CD14-positive monocyte (primary cell): ENCODE measurements at regions not wholly inside any gene's neighbourhood (a gene's known extent, or its start where the extent isn't known, plus 50 kb on each side); places are given as distances from the start of the nearest gene placed in this dataset.

Experiments
- DNase-seq, 3 donors: peaks; one replicate each; pipeline ENCODE4 v3.0.0-alpha.2; 2011 to 2022
- H2AFZ ChIP-seq: 2 replicates; pipeline ENCODE4 v1.6.0; 2012; ENCODE audit warnings: mild to moderate bottlenecking, low read depth, low read length, inconsistent platforms; ENCODE audit not compliant: insufficient read depth, poor library complexity, severe bottlenecking
- H3K27ac ChIP-seq, 2 donors: 1 replicate in 1 of 2; 2 replicates in 1 of 2; pipeline ENCODE4 v1.5.1; 2012 to 2013; ENCODE audit warnings: low read length in 2 of 2, control low read depth in 1 of 2, inconsistent platforms in 1 of 2, low read depth in 1 of 2, mild to moderate bottlenecking in 1 of 2
- H3K27me3 ChIP-seq, 2 donors: one replicate each; pipeline versions ENCODE4 v1.6.0 to v1.6.1; 2011 to 2013; ENCODE audit warnings: low read length in 2 of 2; ENCODE audit not compliant: control insufficient read depth in 2 of 2, insufficient read depth in 2 of 2
- H3K36me3 ChIP-seq, 2 donors: replicated peaks in 1 of 2; 1 replicate in 1 of 2; 2 replicates in 1 of 2; pipeline versions ENCODE4 v1.5.1 to v1.6.1; 2012 to 2013; ENCODE audit warnings: low read length in 2 of 2, control low read depth in 1 of 2, inconsistent platforms in 1 of 2, mild to moderate bottlenecking in 1 of 2; ENCODE audit not compliant: insufficient read depth in 2 of 2, control insufficient read depth in 1 of 2
- H3K4me1 ChIP-seq, 2 donors: 1 replicate in 1 of 2; 2 replicates in 1 of 2; pipeline versions ENCODE4 v1.5.1 to v1.6.1; 2012 to 2013; ENCODE audit warnings: low read length in 2 of 2, control low read depth in 1 of 2, inconsistent platforms in 1 of 2, mild to moderate bottlenecking in 1 of 2, moderate library complexity in 1 of 2; ENCODE audit not compliant: insufficient read depth in 2 of 2, control insufficient read depth in 1 of 2
- H3K4me2 ChIP-seq: replicated peaks from 2 replicates; pipeline ENCODE3; 2012; ENCODE audit warnings: low read length, moderate library complexity, mild to moderate bottlenecking; ENCODE audit not compliant: poor library complexity, severe bottlenecking; ENCODE audit errors: extremely low read depth
- H3K4me3 ChIP-seq, 3 experiments: fragments of 200-600 bp in 1 of 3; sonication (generic) in 1 of 3; replicated peaks in 1 of 3; 1 replicate in 2 of 3; 2 replicates in 1 of 3; pipeline ENCODE4 v1.5.1; 2011 to 2013; ENCODE audit warnings: low read length in 3 of 3, mild to moderate bottlenecking in 3 of 3, control low read depth in 2 of 3, low read depth in 2 of 3, inconsistent platforms in 1 of 3, moderate library complexity in 1 of 3
- H3K79me2 ChIP-seq: 2 replicates; pipeline ENCODE4 v1.6.0; 2012; ENCODE audit warnings: mild to moderate bottlenecking, control low read depth, inconsistent platforms, low read length, moderate library complexity; ENCODE audit not compliant: insufficient read depth
- H3K9ac ChIP-seq: 2 replicates; pipeline ENCODE4 v1.6.0; 2017; ENCODE audit warnings: low read length, mild to moderate bottlenecking; ENCODE audit not compliant: insufficient read depth, poor library complexity, severe bottlenecking
- H3K9me3 ChIP-seq, 2 donors: replicated peaks in 1 of 2; 1 replicate in 1 of 2; 2 replicates in 1 of 2; pipeline versions ENCODE4 v1.5.1 to v1.6.1; 2012 to 2013; ENCODE audit warnings: low read length in 2 of 2, control low read depth in 1 of 2; ENCODE audit not compliant: control insufficient read depth in 1 of 2, insufficient read depth in 1 of 2
- H4K20me1 ChIP-seq: 2 replicates; pipeline ENCODE4 v1.6.0; 2012; ENCODE audit warnings: mild to moderate bottlenecking, low read length, control low read depth, moderate library complexity; ENCODE audit not compliant: insufficient read depth
- H3K27ac Mint-ChIP-seq, 7 donors: one replicate each; pipeline ENCODE4 v1.8.0; 2020; ENCODE audit warnings: mild to moderate bottlenecking in 7 of 7, mixed read lengths in 7 of 7, moderate library complexity in 6 of 7, inconsistent platforms in 2 of 7
- H3K27me3 Mint-ChIP-seq, 3 donors: one replicate each; pipeline ENCODE4 v1.8.0; 2021 to 2022; ENCODE audit warnings: low read depth in 3 of 3, mild to moderate bottlenecking in 3 of 3, mixed read lengths in 3 of 3, moderate library complexity in 3 of 3, inconsistent platforms in 1 of 3
- H3K36me3 Mint-ChIP-seq, 2 donors: one replicate each; pipeline ENCODE4 v1.8.0; 2020; ENCODE audit warnings: mixed read lengths in 2 of 2, inconsistent platforms in 1 of 2, mild to moderate bottlenecking in 1 of 2
- H3K4me1 Mint-ChIP-seq: one replicate; pipeline ENCODE4 v1.8.0; 2020; ENCODE audit warnings: mild to moderate bottlenecking, mixed read lengths
- H3K4me3 Mint-ChIP-seq, 2 donors: one replicate each; pipeline ENCODE4 v1.8.0; 2020; ENCODE audit warnings: mild to moderate bottlenecking in 2 of 2, mixed read lengths in 2 of 2, moderate library complexity in 1 of 2
- H3K9me3 Mint-ChIP-seq, 7 donors: one replicate each; pipeline ENCODE4 v1.8.0; 2020 to 2022; ENCODE audit warnings: mixed read lengths in 7 of 7, mild to moderate bottlenecking in 6 of 7, moderate library complexity in 6 of 7, inconsistent platforms in 2 of 7
- CTCF ChIP-seq: fragments of 200-600 bp; IDR thresholded peaks from one replicate; pipeline ENCODE4 v1.8.0; 2022; ENCODE audit warnings: antibody characterized with exemption, mild to moderate bottlenecking
- WGBS: methylation state at CpG from one replicate; pipeline ENCODE4 v1.1.5; 2013; ENCODE audit warnings: missing lambda C conversion rate; ENCODE audit not compliant: insufficient coverage; 5-methylcytosine and 5-hydroxymethylcytosine counted together
- intact Hi-C, 2 donors: fragments of 100-400 bp; cut with micrococcal nuclease; formaldehyde crosslinking; loops; one replicate each; pipeline versions ENCODE4 v1.15.0 to v1.15.1; 2023

- TF ChIP-seq CTCF: no peak
- H3K27me3 ChIP-seq: no peaks in the 10 kb centered on the region
- H3K4me1 Mint-ChIP-seq: no peaks in the 10 kb centered on the region
- H3K36me3 ChIP-seq: no peaks in the 10 kb centered on the region
- H3K9me3 Mint-ChIP-seq: peaks cover 0 to 7% (median 3%) of the 10 kb centered on the region in 7 donors
- DNase-seq: no peak
- 100% methylated on average over 1 of the region's 1 CpG for WGBS
- no peak overlapping the region for H3K4me2 ChIP-seq
- H3K9ac ChIP-seq: no peak overlapping the region
- no peaks in the 10 kb centered on the region for H3K36me3 Mint-ChIP-seq
- H4K20me1 ChIP-seq: no peaks in the 10 kb centered on the region
- peaks cover 2 to 10% (median 3%) of the 10 kb centered on the region in 3 donors for H3K27me3 Mint-ChIP-seq
- no peak overlapping the region for H3K4me3 ChIP-seq
- intact Hi-C loops: no loop called here
- H3K79me2 ChIP-seq: no peaks in the 10 kb centered on the region
- H3K4me1 ChIP-seq: no peaks in the 10 kb centered on the region
- H3K27ac ChIP-seq: no peak overlapping the region
- H3K4me3 Mint-ChIP-seq: no peak overlapping the region
- no peak overlapping the region for H3K27ac Mint-ChIP-seq
- no peaks in the 10 kb centered on the region for H3K9me3 ChIP-seq
- no peak overlapping the region for H2AFZ ChIP-seq
Measured at GRCh38 chr13:109884462-109884861, 98.1 kb upstream of the IRS2 start.

- Histone ChIP-seq H3K9me3 (no peaks in the 10 kb centered on the region), H3K79me2 (no peaks in the 10 kb centered on the region), H4K20me1 (no peaks in the 10 kb centered on the region), H2AFZ (no peak overlapping the region), H3K27me3 (no peaks in the 10 kb centered on the region), H3K27ac (no peak overlapping the region), H3K36me3 (no peaks in the 10 kb centered on the region), H3K4me3 (no peak overlapping the region), H3K4me1 (no peaks in the 10 kb centered on the region), H3K9ac (no peak overlapping the region), H3K4me2 (no peak overlapping the region)
- H3K4me1 Mint-ChIP-seq: no peaks in the 10 kb centered on the region
- H3K27ac Mint-ChIP-seq: no peak overlapping the region
- peaks cover 2 to 10% (median 5%) of the 10 kb centered on the region in 3 donors for H3K27me3 Mint-ChIP-seq
- no peaks in the 10 kb centered on the region for H3K36me3 Mint-ChIP-seq
- DNase-seq: no peak
- TF ChIP-seq CTCF: no peak
- WGBS: 68% methylated on average over 13 of the region's 20 CpGs
- peaks cover 0 to 7% (median 2%) of the 10 kb centered on the region in 7 donors for H3K9me3 Mint-ChIP-seq
- intact Hi-C loops: no loop called here
- no peak overlapping the region for H3K4me3 Mint-ChIP-seq
Measured at GRCh38 chr13:109883181-109884180, 97.1 kb upstream of the IRS2 start.
